ENCODE measurements at regions not wholly inside any gene's neighbourhood (a gene's known extent, or its start where the extent isn't known, plus 50 kb on each side); places are given as distances from the start of the nearest gene placed in this dataset.

DNA sequence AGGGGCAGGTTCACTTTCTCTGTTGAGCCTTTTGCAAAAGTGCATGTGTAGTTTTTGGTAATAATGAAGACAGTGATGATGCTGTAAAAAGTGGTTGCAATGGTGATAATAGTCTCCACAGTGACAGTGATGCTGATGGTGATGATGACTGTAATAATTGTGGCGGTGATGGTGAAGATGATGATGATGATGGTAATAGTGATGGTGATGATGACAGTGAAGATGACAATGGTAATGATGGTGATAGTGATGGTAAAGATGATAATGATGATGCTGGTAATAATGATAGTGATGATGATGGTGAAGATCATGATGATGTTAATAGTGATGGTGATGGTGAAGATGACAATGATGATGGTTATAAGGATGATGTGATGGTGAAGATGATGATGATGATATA is 67.7 kb upstream of the LRFN2 start:
- TF ChIP-seq POLR2A (IDR thresholded peaks at IDR 0.05), result no peak
- TF ChIP-seq, protein P1, sequence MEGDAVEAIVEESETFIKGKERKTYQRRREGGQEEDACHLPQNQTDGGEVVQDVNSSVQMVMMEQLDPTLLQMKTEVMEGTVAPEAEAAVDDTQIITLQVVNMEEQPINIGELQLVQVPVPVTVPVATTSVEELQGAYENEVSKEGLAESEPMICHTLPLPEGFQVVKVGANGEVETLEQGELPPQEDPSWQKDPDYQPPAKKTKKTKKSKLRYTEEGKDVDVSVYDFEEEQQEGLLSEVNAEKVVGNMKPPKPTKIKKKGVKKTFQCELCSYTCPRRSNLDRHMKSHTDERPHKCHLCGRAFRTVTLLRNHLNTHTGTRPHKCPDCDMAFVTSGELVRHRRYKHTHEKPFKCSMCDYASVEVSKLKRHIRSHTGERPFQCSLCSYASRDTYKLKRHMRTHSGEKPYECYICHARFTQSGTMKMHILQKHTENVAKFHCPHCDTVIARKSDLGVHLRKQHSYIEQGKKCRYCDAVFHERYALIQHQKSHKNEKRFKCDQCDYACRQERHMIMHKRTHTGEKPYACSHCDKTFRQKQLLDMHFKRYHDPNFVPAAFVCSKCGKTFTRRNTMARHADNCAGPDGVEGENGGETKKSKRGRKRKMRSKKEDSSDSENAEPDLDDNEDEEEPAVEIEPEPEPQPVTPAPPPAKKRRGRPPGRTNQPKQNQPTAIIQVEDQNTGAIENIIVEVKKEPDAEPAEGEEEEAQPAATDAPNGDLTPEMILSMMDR (IDR thresholded peaks at IDR 0.05), result no peak

All from testis (tissue), 2 donors.